HUES48 (cell line): ENCODE measurements at regions not wholly inside any gene's neighbourhood (a gene's known extent, or its start where the extent isn't known, plus 50 kb on each side); places are given as distances from the start of the nearest gene placed in this dataset.

Source experiments
- H3K27ac ChIP-seq: one replicate; pipeline ENCODE4 v1.7.0; 2013; ENCODE audit warnings: low read depth, low read length, inconsistent platforms
- H3K27me3 ChIP-seq: 2 replicates; pipeline ENCODE4 v1.6.1; 2013; ENCODE audit warnings: mild to moderate bottlenecking, low read length; ENCODE audit not compliant: control insufficient read depth, insufficient read depth
- H3K36me3 ChIP-seq: 2 replicates; pipeline ENCODE4 v1.6.1; 2013; ENCODE audit warnings: low read length; ENCODE audit not compliant: control insufficient read depth, insufficient read depth
- H3K4me1 ChIP-seq: 2 replicates; pipeline ENCODE4 v1.6.1; 2013; ENCODE audit warnings: mild to moderate bottlenecking, low read length; ENCODE audit not compliant: control insufficient read depth, insufficient read depth
- H3K4me3 ChIP-seq: 2 replicates; pipeline ENCODE4 v1.5.1; 2013; ENCODE audit warnings: mild to moderate bottlenecking, low read depth, low read length
- H3K9ac ChIP-seq: 2 replicates; pipeline ENCODE4 v1.6.1; 2013; ENCODE audit warnings: mild to moderate bottlenecking, low read depth, low read length, moderate library complexity
- H3K9me3 ChIP-seq: 2 replicates; pipeline ENCODE4 v1.6.1; 2013; ENCODE audit warnings: low read length; ENCODE audit not compliant: control insufficient read depth, insufficient read depth

DNA sequence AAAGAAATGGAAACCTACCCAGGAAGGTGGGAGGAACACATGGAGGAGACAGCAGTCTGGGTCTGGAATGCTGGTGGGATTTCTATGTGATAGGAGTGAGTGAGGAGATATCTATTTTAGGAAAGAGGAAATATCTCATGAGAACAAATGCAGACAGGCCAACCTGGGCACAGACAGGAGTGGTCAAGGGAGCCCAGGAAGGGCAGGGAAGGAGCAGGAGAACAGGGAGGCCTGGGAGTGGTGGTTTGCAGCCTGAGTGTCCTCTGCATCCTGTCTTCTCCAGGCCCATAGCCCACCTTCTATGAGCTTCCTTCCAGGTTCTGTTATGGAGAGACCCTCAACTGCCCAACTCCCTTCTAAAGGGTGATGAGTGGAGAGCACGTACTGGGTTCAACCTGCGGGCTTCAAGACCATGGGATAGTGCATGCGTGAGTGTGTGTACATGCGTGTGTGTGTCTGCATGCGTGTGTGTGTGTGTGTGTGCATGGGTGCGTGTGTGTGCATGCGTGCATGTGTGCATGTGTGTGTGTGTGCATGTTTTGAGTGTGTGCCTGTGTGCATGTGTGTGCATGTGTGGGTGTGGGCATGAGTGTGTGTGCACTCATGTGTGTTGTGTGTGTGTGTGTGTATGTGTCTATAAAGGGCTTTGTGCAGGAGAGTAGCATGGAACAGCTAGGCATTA lies 200.1 kb downstream of the CXCL12 start:
- no peak overlapping the region for H3K9ac ChIP-seq
- no peak overlapping the region for H3K4me3 ChIP-seq
- no peaks in the 10 kb centered on the region for H3K27me3 ChIP-seq
- no peaks in the 10 kb centered on the region for H3K36me3 ChIP-seq
- no peaks in the 10 kb centered on the region for H3K4me1 ChIP-seq
- H3K9me3 ChIP-seq, result no peaks in the 10 kb centered on the region
- no peak overlapping the region for H3K27ac ChIP-seq

DNA sequence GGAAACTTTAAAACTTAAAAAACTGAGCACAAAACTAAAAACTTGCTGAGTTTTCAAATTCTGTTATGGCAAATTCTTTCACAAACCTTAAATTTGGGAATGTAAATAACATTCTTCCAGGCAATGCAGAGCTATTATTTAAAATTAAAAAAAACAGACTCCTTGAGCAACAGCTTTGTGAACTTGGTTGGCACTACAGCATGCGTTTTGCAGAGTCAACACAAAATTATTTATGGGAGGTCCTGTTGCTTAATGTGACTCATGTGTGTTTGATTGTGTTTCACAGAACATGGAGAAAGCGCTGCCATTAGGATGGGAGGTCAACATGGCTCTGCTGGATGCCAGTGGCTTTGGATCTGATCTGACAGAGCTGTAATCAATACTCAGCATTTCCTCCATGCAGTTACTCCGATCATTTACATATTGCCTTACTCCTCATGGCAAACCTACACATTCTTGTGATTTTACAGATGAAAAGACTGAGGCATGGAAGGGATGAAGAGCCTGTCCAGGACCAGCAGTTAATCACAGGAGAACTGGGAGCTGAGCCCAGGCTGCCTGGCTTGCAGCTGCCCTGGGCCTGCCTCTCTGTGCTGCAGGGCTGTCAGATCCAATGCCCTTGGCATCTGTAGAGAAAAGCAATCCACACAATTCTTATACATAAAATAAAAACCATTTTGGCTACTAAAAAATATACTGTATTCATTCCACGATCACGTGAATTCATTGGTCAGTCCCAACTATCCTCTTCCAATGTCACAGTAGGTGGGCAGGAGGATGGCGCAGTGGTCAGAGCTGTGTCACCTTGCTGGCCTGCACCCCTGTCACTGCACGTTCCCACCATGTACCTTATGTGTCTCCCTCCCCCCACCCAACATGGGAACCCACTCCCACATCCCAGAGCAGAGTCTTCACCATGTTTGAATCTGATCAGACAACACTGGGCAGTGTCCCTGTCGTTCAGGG lies 200.9 kb downstream of the CXCL12 start:
- Histone ChIP-seq H3K27ac (no peak overlapping the region), H3K4me1 (no peaks in the 10 kb centered on the region), H3K36me3 (no peaks in the 10 kb centered on the region), H3K9me3 (no peaks in the 10 kb centered on the region), H3K4me3 (no peak overlapping the region), H3K9ac (no peak overlapping the region), H3K27me3 (no peaks in the 10 kb centered on the region)

- no peaks in the 10 kb centered on the region for H3K36me3 ChIP-seq
- no peak overlapping the region for H3K9ac ChIP-seq
- no peak overlapping the region for H3K27ac ChIP-seq
- no peaks in the 10 kb centered on the region for H3K27me3 ChIP-seq
- no peak overlapping the region for H3K4me3 ChIP-seq
- H3K4me1 ChIP-seq, result no peaks in the 10 kb centered on the region
- no peaks in the 10 kb centered on the region for H3K9me3 ChIP-seq
Measured at GRCh38 chr10:44182909-44183308, 202.0 kb downstream of the CXCL12 start.

- Histone ChIP-seq H3K27ac (no peak overlapping the region), H3K27me3 (no peaks in the 10 kb centered on the region), H3K36me3 (no peaks in the 10 kb centered on the region), H3K4me1 (no peaks in the 10 kb centered on the region), H3K9ac (no peak overlapping the region), H3K4me3 (no peak overlapping the region), H3K9me3 (no peaks in the 10 kb centered on the region)
Measured at GRCh38 chr10:44180321-44181168, 204.4 kb downstream of the CXCL12 start.

GRCh38 chr10:44178856-44179255 lies 206.0 kb downstream of the CXCL12 start:
- no peaks in the 10 kb centered on the region for H3K27me3 ChIP-seq
- no peaks in the 10 kb centered on the region for H3K36me3 ChIP-seq
- H3K9ac ChIP-seq, result no peak overlapping the region
- no peaks in the 10 kb centered on the region for H3K4me1 ChIP-seq
- no peaks in the 10 kb centered on the region for H3K9me3 ChIP-seq
- no peak overlapping the region for H3K27ac ChIP-seq
- H3K4me3 ChIP-seq, result no peak overlapping the region

GRCh38 chr10:44178281-44178680 lies 206.6 kb downstream of the CXCL12 start:
- H3K4me3 ChIP-seq, result no peak overlapping the region
- H3K4me1 ChIP-seq, result no peaks in the 10 kb centered on the region
- H3K9me3 ChIP-seq, result no peaks in the 10 kb centered on the region
- no peak overlapping the region for H3K9ac ChIP-seq
- no peak overlapping the region for H3K27ac ChIP-seq
- no peaks in the 10 kb centered on the region for H3K27me3 ChIP-seq
- no peaks in the 10 kb centered on the region for H3K36me3 ChIP-seq

DNA sequence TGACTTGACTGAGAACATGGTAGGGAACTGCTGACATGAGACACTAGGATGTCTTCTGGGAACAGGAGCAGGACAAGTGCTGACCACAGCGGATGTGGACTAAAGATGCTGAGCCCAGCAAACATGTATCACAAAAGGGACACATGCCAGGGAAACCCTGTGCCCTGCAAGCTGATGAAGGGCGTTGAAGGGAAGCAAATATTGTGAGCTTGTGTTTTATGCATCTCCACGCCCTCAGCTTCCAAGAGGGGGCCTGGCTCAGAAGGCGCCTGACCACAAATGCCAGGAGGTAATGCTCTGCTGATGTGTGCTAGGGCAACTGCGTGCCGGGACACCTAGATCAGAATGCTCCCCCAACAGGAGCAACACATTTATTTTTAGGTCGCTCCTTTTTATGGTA lies 207.3 kb downstream of the CXCL12 start:
- no peak overlapping the region for H3K4me3 ChIP-seq
- no peaks in the 10 kb centered on the region for H3K4me1 ChIP-seq
- H3K27me3 ChIP-seq, result no peaks in the 10 kb centered on the region
- H3K9ac ChIP-seq, result no peak overlapping the region
- H3K36me3 ChIP-seq, result no peaks in the 10 kb centered on the region
- no peak overlapping the region for H3K27ac ChIP-seq
- H3K9me3 ChIP-seq, result no peaks in the 10 kb centered on the region

- Histone ChIP-seq H3K9ac (no peak overlapping the region), H3K4me3 (no peak overlapping the region), H3K4me1 (no peaks in the 10 kb centered on the region), H3K36me3 (no peaks in the 10 kb centered on the region), H3K9me3 (no peaks in the 10 kb centered on the region), H3K27ac (no peak overlapping the region), H3K27me3 (no peaks in the 10 kb centered on the region)
Measured at GRCh38 chr10:44176311-44176710, 208.6 kb downstream of the CXCL12 start.

- Histone ChIP-seq H3K4me3 (no peak overlapping the region), H3K4me1 (no peaks in the 10 kb centered on the region), H3K27me3 (no peaks in the 10 kb centered on the region), H3K27ac (no peak overlapping the region), H3K36me3 (no peaks in the 10 kb centered on the region), H3K9me3 (no peaks in the 10 kb centered on the region), H3K9ac (no peak overlapping the region)
Measured at GRCh38 chr10:44173608-44173894, 211.3 kb downstream of the CXCL12 start.

- no peaks in the 10 kb centered on the region for H3K4me1 ChIP-seq
- H3K9me3 ChIP-seq, result no peaks in the 10 kb centered on the region
- no peaks in the 10 kb centered on the region for H3K36me3 ChIP-seq
- no peak overlapping the region for H3K27ac ChIP-seq
- H3K4me3 ChIP-seq, result no peak overlapping the region
- no peak overlapping the region for H3K9ac ChIP-seq
- H3K27me3 ChIP-seq, result no peaks in the 10 kb centered on the region
Measured at GRCh38 chr10:44172883-44173607, 211.9 kb downstream of the CXCL12 start.
